Activated CD8-positive, alpha-beta memory T cell treated with anti-CD3 and anti-CD28 coated beads for 48 hours (primary cell): ENCODE measurements at regions not wholly inside any gene's neighbourhood (a gene's known extent, or its start where the extent isn't known, plus 50 kb on each side); places are given as distances from the start of the nearest gene placed in this dataset.
"Not testable (repeated sequence)": the region's sequence is repeated elsewhere in the genome, so short reads cannot be mapped to it uniquely, and the experiment has no call there.

Experiments used
- DNase-seq, 3 experiments: peaks; one replicate each; pipeline ENCODE4 v3.0.0-alpha.2; 2020; ENCODE audit warnings: low read depth in 2 of 3, low spot score in 2 of 3

DNA sequence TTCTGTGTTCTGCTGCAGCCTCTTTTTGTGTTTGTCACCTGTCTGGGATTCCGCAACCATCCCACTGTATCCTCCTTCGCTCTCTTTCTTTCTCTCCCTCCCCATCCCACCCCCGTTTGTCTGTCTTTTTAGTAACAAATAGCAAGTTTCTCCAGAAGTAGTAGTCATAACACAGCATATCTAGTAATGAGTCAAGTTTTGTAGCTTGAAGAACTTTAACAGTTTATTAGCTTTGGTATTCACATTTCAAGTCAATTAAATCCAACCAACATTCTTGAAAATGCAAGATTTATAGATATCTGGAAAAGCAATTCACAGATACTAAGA is 154.1 kb upstream of the MTPN start:
- no peak for DNase-seq

DNA sequence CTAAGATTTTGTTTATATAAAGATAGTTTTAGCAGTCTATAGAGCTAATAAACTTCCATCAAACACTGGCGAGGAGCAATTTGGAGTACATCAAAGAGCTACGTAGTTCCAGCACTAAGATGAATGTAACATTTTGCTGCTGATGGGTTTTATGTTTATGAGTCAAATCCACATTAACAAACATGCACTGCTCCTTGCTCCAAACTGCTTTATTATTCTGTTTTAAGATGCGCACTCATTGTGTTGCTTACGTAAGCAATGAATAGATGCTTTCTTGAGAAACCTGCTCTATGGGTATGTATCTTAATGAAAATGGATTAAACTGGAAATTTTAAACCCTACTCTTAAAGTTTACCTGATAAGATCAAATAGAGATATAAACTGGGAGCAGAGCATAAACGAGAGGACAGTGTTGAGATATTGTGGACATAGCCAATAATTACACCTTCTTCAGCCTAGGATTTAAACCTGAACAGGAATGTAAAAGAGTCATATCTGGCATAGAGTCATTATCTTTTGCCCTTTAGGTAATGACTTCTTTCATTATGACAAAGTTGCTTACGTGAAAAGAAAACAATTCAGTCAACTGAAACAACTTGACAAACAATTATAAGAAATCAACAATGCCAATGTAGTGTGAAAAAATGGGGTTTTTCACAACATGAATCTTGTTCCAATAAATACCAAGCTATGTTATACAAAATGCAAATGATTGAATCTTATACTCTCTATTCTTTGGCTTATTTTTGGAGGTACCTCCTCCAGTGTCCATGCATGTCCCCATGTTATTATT is 153.5 kb upstream of the MTPN start:
- no peak for DNase-seq

DNA sequence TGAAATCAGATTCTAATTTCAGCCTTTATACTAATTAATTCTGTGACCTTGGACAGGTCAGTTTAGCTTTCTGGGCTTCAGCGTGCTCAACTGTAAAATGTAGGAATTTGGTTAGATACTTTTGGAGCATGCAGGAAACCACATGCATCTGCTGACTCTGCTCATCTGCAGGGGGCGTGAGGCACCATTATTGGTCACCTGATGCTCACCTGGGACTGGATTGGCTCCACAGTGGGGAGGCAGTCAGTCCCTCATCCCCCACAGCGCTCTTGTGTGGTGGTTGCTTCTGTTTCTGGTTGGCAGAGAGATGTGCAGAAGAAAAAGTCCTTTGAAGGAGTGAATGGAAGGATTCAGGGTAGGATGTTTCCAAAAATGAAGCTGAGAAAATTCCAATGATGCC is 150.9 kb upstream of the MTPN start:
- DNase-seq: no peak

DNA sequence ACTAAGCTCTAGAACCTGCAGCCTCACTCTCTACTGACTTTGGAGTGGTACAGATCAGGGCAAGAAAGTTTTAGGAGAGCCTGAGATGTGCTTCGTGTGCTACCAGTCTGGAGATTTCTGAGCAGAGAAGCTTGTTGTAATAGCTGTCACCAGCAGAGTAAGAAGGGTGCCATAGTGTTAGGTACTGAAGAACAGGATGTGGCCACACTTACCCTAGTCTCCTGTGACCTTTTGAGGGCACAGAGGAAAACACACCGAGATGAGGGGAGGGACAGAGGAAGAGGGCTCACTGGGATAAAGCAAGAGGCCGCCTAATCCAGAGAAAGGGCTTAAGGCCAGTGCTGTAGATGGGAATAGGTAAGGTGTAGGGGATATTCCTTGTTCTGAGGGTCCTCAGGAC is 146.2 kb upstream of the MTPN start:
- no peak for DNase-seq

DNA sequence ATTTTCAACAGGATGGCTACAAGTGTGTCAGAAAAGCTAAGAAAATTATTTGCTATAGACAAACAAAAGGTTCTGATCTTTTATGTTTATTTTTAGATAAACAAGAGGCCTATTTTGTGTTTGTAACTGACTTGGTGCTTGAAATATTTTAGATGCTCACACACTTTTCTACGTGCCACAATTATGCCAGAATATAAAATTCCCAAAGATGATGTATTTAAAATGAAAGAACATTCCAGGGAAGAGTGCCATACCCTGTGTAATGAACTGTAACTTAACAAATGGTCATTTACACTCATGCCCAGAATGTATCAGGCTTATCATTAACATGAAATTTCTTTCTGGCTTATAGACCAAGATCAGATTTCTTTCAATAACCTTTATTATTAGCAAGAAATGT is 144.9 kb upstream of the MTPN start:
- no peak for DNase-seq

DNA sequence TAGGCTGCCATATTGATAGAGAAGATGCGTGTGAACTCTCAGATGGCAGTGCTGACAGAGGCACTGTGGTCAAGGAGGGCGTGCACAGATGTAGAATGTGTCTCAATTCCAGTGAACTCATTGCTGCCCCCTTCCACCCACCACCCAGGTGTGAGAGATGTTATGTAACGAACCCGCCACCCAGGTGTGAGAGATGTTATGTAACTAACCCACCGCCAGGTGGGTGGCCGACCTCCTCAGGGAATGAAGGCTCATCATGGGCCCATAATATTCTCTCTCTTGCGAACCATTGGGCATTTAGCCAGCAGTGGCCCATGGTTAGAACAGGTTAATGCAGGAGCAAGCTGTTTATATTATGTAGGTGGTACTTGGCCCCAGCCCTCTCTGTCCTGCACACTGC is 140.4 kb upstream of the MTPN start:
- no peak for DNase-seq

DNA sequence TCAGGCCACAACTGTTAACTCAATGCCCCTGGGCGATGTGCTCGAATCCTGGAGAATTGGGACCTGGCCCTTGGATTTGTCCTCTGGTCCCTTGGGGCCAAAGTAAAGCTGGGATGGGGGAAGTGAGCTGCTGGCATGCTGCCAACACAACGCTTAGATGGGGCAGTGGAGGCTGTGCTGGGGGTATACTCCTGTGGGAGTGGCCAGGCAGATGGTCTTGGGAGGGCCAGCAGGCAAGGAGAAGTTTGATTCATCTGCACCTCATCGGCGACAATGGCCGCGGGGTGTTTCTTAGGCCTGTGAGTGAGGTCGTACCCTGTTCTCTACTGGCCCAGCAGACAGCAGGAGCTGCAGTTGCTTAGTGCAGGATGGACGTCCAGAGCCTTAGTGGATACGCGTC is 139.0 kb upstream of the MTPN start:
- DNase-seq: no peak

DNA sequence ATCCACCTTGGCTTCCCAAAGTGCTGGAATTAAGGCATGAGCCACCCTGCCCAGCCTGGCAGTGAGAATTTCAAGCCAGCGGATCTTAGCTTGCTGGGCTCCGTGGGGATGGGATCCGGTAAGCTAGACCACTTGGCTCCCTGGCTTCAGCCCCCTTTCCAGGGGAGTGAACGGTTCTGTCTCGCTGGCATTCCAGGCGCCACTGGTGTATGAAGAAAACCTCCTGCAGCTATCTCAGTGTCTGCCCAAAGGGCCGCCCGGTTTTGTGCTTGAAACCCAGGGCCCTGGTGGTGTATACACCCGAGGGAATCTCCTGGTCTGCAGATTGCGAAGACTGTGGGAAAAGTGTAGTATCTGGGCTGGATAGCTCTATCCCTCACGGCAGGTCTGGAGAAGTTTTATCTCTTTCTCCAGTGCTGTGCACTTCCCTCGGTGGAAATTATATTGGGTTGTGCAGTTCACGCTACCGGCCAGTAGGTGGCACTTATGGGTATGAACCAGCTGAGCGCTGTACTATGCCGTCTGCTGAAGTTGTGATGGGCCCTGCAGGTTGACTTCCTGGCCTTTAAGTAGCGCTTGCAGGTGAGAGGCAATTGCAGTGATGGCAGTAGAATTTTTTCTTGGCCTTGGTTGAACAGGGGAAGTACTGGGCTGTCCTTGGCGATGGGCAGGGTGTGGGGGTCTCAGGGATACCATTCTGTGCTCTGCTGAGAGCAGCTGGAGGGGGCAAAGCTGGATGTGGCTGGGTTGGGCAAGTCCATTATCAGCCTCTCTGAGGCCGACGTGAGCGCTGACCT is 138.0 kb upstream of the MTPN start:
- DNase-seq: peak in 1 of 3 experiments; percentile 33

DNA sequence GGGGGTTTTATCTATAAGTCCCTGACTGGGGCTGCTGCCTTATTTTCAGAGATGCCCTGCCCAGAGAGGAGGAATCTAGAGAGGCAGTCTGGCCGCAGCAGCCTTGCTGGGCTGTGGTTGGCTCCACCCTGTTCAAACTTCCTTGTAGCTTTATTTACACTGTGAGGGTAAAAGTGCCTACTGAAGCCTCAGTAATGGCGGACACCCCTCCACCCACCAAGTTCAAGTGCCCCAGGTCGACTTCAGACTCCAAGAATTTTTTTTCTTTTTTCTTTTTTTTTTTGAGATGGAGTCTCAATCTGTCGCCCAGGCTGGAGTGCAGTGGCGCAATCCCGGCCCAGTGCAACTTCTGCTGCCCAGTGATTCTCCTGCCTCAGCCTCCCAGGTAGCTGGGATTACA is 137.3 kb upstream of the MTPN start:
- DNase-seq: not testable (repeated sequence)

DNA sequence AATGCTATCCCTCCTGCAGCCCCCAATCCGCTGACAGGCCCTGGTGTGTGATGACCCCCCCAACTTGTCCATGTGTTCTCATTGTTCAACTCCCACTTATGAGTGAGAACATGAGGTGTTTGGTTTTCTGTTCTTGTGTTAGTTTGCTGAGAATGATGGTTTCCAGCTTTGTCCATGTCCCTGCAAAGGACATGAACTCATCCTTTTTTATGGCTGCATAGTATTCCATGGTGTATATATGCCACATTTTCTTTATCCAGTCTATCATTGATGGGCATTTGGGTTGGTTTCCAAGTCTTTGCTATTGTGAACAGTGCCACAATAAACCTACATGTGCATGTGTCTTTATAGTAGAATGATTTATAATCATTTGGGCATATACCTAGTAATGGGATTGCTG is 131.9 kb upstream of the MTPN start:
- DNase-seq: not testable (repeated sequence)

DNA sequence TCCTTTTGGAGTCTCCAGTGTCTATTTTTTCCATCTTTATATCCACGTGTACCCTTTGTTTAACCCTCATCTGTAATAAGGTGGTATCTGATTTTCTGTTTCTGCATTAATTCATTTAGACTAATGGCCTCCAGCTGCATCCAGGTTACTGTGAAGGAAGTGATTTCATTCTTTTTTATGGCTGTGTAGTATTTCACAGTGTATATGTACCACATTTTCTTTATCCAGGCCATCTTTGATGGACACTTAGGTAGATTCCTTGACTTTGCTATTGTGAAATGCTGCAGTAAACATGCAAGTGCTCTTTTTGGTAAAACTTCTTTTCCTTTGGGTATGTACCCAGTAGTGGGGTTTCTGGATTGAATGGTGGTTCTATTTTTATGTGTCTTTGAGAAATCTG is 128.0 kb upstream of the MTPN start:
- no peak for DNase-seq

DNA sequence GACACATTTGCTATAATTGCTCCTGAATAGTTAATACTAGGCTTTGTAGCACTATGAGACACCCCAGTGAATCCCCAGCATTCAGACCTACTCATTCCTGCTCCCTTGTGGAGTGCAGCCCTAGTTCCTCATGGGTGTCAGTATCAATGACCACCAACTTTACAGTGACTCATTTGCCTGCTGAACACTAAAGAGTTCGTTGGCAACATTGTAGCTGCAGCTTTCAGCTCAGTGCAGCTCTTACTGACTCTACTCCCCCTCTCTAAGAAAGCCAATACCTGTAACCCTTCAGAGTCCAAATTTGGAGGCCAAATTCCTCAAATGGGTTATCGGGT is 127.1 kb upstream of the MTPN start:
- DNase-seq: no peak

DNA sequence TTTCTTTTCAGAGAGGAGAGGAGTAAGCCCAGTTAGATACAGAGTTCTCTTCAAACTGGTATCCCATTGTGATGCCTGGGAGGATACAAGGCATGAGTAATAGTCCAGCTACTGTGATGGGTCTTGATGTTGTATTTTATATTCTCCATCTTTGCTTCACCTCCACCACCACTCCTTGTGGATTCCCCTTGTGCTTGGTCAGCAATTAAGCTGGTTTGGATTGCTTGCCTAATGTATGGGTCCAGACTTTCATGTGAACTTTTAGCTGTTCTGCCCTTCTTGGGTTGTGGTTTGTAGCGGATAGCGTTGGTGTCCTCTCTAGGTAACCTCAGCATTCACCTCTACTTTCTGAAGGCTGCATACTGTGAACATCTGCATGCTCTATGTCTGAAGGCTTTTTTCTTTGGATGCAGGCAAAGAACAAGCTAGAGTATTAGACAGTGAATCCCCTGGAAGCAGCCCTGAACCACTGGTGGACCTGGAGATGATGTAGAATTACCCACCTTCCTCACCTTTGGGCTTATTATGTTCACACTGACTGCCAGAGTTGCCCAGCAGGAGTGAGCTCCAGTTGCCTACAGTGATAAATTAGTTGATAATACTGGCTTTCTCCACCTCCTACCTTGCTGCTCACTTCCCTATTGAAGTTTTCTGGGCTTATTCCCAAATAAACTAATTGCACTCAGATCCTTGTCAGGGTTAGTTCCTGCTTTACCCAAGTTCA is 126.5 kb upstream of the MTPN start:
- no peak for DNase-seq

DNA sequence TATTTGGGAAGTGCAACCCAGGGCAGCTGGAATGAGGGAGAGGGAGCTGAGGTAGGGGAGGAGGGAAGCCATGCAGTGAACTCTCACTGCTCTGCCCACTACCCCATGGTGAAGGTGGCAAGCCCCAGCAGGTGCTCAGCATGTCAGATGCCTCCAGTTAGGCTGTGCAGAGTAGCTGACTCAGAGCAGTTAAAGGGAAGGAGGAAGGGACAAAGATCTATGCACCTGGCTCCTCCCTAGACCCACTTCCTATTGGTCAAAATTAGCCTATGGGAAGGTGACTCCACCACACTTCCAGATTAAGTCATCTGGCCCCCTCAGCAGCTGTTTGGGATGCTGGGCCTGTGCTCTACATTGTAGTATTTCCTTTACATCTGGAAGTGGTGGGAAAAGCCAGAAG is 125.7 kb upstream of the MTPN start:
- DNase-seq: no peak

DNA sequence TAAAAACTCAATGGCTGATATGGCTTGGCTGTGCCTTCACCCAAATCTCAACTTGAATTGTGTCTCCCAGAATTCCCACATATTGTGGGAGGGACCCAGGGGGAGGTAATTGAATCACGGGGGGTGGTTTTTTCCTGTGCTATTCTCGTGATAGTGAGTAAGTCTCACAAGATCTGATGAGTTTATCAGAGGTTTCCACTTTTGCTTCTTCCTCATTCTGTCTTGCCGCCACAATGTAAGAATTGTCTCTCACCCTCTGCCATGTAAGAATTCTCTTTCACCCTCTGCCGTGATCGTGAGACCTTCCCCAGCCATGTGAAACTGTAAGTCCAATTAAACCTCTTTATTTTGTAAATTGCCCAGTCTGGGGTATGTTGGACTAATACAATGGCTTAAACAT is 115.6 kb upstream of the MTPN start:
- DNase-seq: not testable (repeated sequence)

DNA sequence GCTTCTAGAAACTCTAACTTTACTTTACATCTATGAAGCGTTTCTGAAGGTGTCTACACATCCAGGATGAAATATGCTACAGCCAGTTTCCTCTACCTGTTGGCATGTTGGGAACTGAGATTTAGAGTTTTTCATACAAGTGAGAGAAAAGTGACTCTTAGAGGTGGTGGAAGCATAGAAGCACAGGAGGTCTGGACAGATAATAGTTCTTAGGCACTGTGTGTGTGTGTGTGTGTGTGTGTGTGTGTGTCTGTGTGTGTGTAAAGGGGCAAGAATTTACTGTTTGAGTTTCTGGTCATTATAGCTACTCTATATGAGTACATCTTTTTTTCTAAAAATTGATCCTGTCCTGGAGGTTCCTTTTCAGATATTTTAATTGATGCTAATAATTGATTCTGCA is 110.7 kb upstream of the MTPN start:
- DNase-seq: no peak

DNA sequence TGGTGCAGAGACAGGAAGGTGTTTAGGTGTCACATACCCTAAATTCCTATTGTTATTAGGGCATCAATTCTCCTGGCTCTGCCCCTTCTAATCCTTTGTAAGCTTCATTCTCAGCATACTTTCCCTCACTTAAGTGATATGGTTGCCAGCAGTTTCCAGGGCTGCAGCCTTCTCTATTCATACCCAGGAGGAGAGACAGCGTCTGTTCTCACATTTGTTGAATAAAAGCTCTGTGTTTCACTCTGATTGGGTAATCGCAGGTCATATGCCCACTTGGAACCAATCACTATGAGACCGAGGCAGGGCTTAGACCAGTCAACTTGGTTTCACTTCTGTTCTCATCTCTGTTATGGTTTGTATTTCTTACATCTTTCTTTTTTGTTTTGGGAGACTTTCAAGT is 109.6 kb upstream of the MTPN start:
- DNase-seq: no peak

DNA sequence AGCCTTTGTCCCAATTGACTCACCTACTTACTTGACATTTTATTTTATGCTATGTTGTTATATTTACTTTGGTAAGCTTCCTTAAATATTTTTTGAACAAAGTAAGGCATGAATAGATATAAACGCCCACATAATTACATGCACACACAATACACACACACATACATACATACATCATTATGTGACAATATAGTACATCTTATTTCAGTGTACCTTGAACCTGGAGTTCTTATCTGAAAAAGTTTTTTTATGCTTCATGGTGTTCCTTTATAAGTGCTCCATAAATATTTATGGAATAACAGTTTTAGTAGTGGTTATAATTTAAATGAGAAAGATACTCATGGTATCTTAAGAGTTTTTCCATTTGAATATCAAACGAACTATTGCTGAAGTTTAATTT is 102.8 kb upstream of the MTPN start:
- DNase-seq: no peak

DNA sequence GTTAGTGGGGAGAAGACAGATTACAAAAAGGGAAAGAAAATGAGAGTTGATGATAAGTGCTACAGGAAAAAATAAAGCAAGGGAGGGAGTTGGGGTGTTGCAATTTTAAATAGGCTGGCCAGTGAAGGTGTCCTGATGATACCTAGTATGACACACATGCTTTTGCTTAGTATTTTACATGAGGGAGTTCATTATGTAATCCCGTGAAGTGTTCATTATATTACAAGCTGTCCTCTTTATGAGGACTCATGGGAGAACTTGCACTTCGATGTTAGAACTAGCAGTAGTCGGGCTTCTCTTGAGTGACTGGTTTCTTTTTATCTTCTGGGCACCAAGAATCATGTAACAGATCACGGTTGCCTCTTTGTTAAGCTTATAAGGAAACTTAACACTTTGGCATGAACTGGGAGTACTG is 102.3 kb upstream of the MTPN start:
- no peak for DNase-seq

DNA sequence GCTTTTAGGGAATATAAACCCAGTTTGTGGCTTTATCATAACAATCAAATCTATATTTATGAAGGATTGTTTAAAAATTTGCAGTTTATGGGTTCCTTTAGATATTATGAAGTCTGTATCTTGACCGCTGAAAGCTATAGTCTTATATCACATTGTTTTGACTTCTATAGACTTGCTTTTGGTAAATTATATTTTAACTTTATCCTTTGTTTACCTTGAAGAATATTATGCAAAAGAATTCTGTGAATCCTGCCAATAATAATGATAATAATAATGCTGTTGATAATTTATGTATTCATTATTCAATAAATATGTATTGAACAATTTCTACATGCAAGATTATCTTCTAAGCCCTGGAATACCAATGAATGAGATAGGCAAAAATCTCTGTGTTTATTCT is 101.9 kb upstream of the MTPN start:
- no peak for DNase-seq

DNA sequence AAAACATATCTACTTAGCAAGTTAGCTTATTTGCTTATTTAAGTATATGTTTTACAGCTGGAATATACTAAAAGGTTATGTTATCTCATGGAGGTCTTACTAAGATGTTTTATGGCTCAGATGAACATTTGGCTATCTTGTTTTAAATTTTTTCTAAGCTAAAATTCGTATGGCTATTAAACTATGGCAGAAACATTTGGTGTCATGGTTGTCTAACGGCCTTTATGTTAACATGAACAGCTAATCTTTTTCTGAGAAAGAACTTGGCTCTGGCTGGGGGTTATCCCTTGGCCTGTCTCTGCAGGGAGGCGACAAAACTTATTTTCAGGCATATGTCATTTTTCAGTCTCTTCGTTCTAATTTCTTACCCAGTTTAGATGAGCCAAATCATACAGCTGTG is 101.5 kb upstream of the MTPN start:
- no peak for DNase-seq

DNA sequence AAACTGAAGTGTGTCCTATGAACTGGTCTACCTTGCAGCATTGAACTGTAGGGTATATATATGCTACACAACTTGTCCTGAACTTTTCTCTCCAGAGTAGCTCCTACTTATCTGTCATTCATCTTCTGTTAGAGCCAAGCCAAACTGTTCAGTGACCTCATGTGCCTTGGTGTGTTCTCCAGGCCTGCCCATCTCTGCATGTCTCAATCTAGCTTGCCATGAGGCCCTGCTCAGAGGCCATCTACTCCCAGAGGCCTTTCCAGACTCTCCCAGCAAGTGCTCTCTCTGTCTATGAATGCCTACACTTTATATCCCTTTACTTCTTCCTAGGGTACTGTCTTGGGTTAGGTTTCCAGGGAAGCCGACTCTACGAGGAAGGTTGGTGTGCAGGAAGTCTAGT is 99.8 kb upstream of the MTPN start:
- no peak for DNase-seq
